ENCODE measurements at regions not wholly inside any gene's neighbourhood (a gene's known extent, or its start where the extent isn't known, plus 50 kb on each side); places are given as distances from the start of the nearest gene placed in this dataset.

- TF ChIP-seq CTCF (IDR thresholded peaks at IDR 0.05) = no peak
- Mint-ChIP-seq H3K4me1 (ENCODE audit: low read depth) (peaks cover 44% of the 10 kb centered on the region), H3K9me3 (ENCODE audit: low read depth) (no peaks in the 10 kb centered on the region), H3K36me3 (ENCODE audit: low read depth) (peaks cover 2% of the 10 kb centered on the region), H3K27me3 (ENCODE audit: low read depth) (no peaks in the 10 kb centered on the region), H3K27ac (ENCODE audit: unreplicated experiment) (peak overlapping the region; percentile 75), H3K4me3 (ENCODE audit: unreplicated experiment) (no peak overlapping the region)
- DNase-seq (ENCODE audit: low spot score) = no peak
Measured at GRCh38 chr18:46250812-46251173, 146.6 kb downstream of the HAUS1 start.

- H3K4me3 Mint-ChIP-seq (ENCODE audit: unreplicated experiment) = no peak overlapping the region
- H3K4me1 Mint-ChIP-seq (ENCODE audit: low read depth) = peaks cover 51% of the 10 kb centered on the region
- peaks cover 2% of the 10 kb centered on the region for H3K36me3 Mint-ChIP-seq (ENCODE audit: low read depth)
- H3K27ac Mint-ChIP-seq (ENCODE audit: unreplicated experiment) = peak overlapping the region; percentile 55
- TF ChIP-seq CTCF (IDR thresholded peaks at IDR 0.05) = no peak
- DNase-seq (ENCODE audit: low spot score) = no peak
- H3K27me3 Mint-ChIP-seq (ENCODE audit: low read depth) = no peaks in the 10 kb centered on the region
- H3K9me3 Mint-ChIP-seq (ENCODE audit: low read depth) = no peaks in the 10 kb centered on the region
Measured at GRCh38 chr18:46252759-46253158, 148.6 kb downstream of the HAUS1 start.

- no peak for TF ChIP-seq CTCF (IDR thresholded peaks at IDR 0.05)
- H3K4me1 Mint-ChIP-seq (ENCODE audit: low read depth) = peaks cover 51% of the 10 kb centered on the region
- H3K27ac Mint-ChIP-seq (ENCODE audit: unreplicated experiment) = peak overlapping the region; percentile 55
Measured at GRCh38 chr18:46253498-46253897, 149.3 kb downstream of the HAUS1 start.

GRCh38 chr18:46256078-46256477, 151.9 kb downstream of the HAUS1 start:
- DNase-seq (ENCODE audit: low spot score) = no peak
- Mint-ChIP-seq H3K4me3 (ENCODE audit: unreplicated experiment) (no peak overlapping the region), H3K36me3 (ENCODE audit: low read depth) (peaks cover 2% of the 10 kb centered on the region), H3K27me3 (ENCODE audit: low read depth) (no peaks in the 10 kb centered on the region), H3K27ac (ENCODE audit: unreplicated experiment) (peak overlapping the region; percentile 30), H3K9me3 (ENCODE audit: low read depth) (no peaks in the 10 kb centered on the region), H3K4me1 (ENCODE audit: low read depth) (peaks cover 50% of the 10 kb centered on the region)
- TF ChIP-seq CTCF (IDR thresholded peaks at IDR 0.05) = no peak

More at GRCh38 chr18:46253498-46253897, 149.3 kb downstream of the HAUS1 start:
- no peak for DNase-seq (ENCODE audit: low spot score)
- Mint-ChIP-seq H3K36me3 (ENCODE audit: low read depth) (peaks cover 2% of the 10 kb centered on the region), H3K4me3 (ENCODE audit: unreplicated experiment) (no peak overlapping the region), H3K27me3 (ENCODE audit: low read depth) (no peaks in the 10 kb centered on the region), H3K9me3 (ENCODE audit: low read depth) (no peaks in the 10 kb centered on the region)

GRCh38 chr18:46257366-46257765, 153.2 kb downstream of the HAUS1 start:
- H3K36me3 Mint-ChIP-seq (ENCODE audit: low read depth) = peaks cover 2% of the 10 kb centered on the region
- H3K27me3 Mint-ChIP-seq (ENCODE audit: low read depth) = no peaks in the 10 kb centered on the region

More at GRCh38 chr18:46257366-46257765, 153.2 kb downstream of the HAUS1 start:
- Mint-ChIP-seq H3K9me3 (ENCODE audit: low read depth) (no peaks in the 10 kb centered on the region), H3K27ac (ENCODE audit: unreplicated experiment) (no peak overlapping the region), H3K4me1 (ENCODE audit: low read depth) (peaks cover 59% of the 10 kb centered on the region), H3K4me3 (ENCODE audit: unreplicated experiment) (no peak overlapping the region)
- no peak for TF ChIP-seq CTCF (IDR thresholded peaks at IDR 0.05)
- no peak for DNase-seq (ENCODE audit: low spot score)

Measured in chondrocyte (in vitro differentiated cells).